ENCODE measurements at regions not wholly inside any gene's neighbourhood (a gene's known extent, or its start where the extent isn't known, plus 50 kb on each side); places are given as distances from the start of the nearest gene placed in this dataset.
"Not testable (repeated sequence)": the region's sequence is repeated elsewhere in the genome, so short reads cannot be mapped to it uniquely, and the experiment has no call there.

- Histone ChIP-seq H3K27me3 (no peaks in the 10 kb centered on the region), H3K4me3 (no peak overlapping the region), H3K36me3 (no peaks in the 10 kb centered on the region), H3K9me3 (ENCODE audit: low read depth) (no peaks in the 10 kb centered on the region), H3K4me1 (ENCODE audit: low read depth) (no peaks in the 10 kb centered on the region), H3K27ac (no peak overlapping the region)
- DNase-seq (ENCODE audit: low read depth in 1 of 2, low spot score in 1 of 2) = peak in 1 of 2 donors; percentile 42
- no peak for TF ChIP-seq CTCF (IDR thresholded peaks at IDR 0.05; ENCODE audit: low read depth, low read length)
Observed at GRCh38 chr2:180890781-180891180, 89.6 kb upstream of the UBE2E3 start.

GRCh38 chr2:180882959-180883358 is 97.4 kb upstream of the UBE2E3 start:
- Histone ChIP-seq H3K27ac (no peak overlapping the region), H3K36me3 (no peaks in the 10 kb centered on the region), H3K4me3 (no peak overlapping the region), H3K4me1 (ENCODE audit: low read depth) (no peaks in the 10 kb centered on the region), H3K27me3 (no peaks in the 10 kb centered on the region), H3K9me3 (ENCODE audit: low read depth) (no peaks in the 10 kb centered on the region)
- no peak for DNase-seq (ENCODE audit: low read depth in 1 of 2, low spot score in 1 of 2)
- no peak for TF ChIP-seq CTCF (IDR thresholded peaks at IDR 0.05; ENCODE audit: low read depth, low read length)

GRCh38 chr2:180876506-180876905 is 103.9 kb upstream of the UBE2E3 start:
- H3K4me1 ChIP-seq (ENCODE audit: low read depth) = no peaks in the 10 kb centered on the region
- no peak for DNase-seq (ENCODE audit: low read depth in 1 of 2, low spot score in 1 of 2)
- H3K27ac ChIP-seq = no peak overlapping the region
- no peak overlapping the region for H3K4me3 ChIP-seq
- no peak for TF ChIP-seq CTCF (IDR thresholded peaks at IDR 0.05; ENCODE audit: low read depth, low read length)
- H3K9me3 ChIP-seq (ENCODE audit: low read depth) = no peaks in the 10 kb centered on the region
- no peaks in the 10 kb centered on the region for H3K36me3 ChIP-seq
- no peaks in the 10 kb centered on the region for H3K27me3 ChIP-seq

- Histone ChIP-seq H3K36me3 (no peaks in the 10 kb centered on the region), H3K9me3 (ENCODE audit: low read depth) (no peaks in the 10 kb centered on the region), H3K4me3 (no peak overlapping the region), H3K4me1 (ENCODE audit: low read depth) (no peaks in the 10 kb centered on the region), H3K27me3 (no peaks in the 10 kb centered on the region), H3K27ac (no peak overlapping the region)
- TF ChIP-seq CTCF (IDR thresholded peaks at IDR 0.05; ENCODE audit: low read depth, low read length) = no peak
- DNase-seq (ENCODE audit: low read depth in 1 of 2, low spot score in 1 of 2) = no peak
Observed at GRCh38 chr2:180873219-180873618, 107.2 kb upstream of the UBE2E3 start.

GRCh38 chr2:180872781-180873180 is 107.6 kb upstream of the UBE2E3 start:
- not testable (repeated sequence) for H3K27ac ChIP-seq; H3K4me1 ChIP-seq (ENCODE audit: low read depth); H3K9me3 ChIP-seq (ENCODE audit: low read depth); H3K36me3 ChIP-seq; H3K4me3 ChIP-seq; H3K27me3 ChIP-seq; DNase-seq (ENCODE audit: low read depth in 1 of 2, low spot score in 1 of 2)

GRCh38 chr2:180872255-180872654 is 108.2 kb upstream of the UBE2E3 start:
- Histone ChIP-seq H3K36me3 (no peaks in the 10 kb centered on the region), H3K27me3 (no peaks in the 10 kb centered on the region), H3K27ac (no peak overlapping the region), H3K9me3 (ENCODE audit: low read depth) (no peaks in the 10 kb centered on the region), H3K4me3 (no peak overlapping the region), H3K4me1 (ENCODE audit: low read depth) (no peaks in the 10 kb centered on the region)
- no peak for TF ChIP-seq CTCF (IDR thresholded peaks at IDR 0.05; ENCODE audit: low read depth, low read length)
- no peak for DNase-seq (ENCODE audit: low read depth in 1 of 2, low spot score in 1 of 2)
